ENCODE measurements at regions not wholly inside any gene's neighbourhood (a gene's known extent, or its start where the extent isn't known, plus 50 kb on each side); places are given as distances from the start of the nearest gene placed in this dataset.

- TF ChIP-seq SUZ12 (IDR thresholded peaks at IDR 0.05; ENCODE audit: extremely low read depth, insufficient read depth, insufficient read length), result no peak
- no peak for TF ChIP-seq ZNF274 (IDR thresholded peaks at IDR 0.05; ENCODE audit: low read depth, low read length)
- TF ChIP-seq YY1 (IDR thresholded peaks at IDR 0.05; ENCODE audit: insufficient read depth, insufficient read length), result no peak
Measured at GRCh38 chr14:61108496-61109141, 127.6 kb downstream of the SLC38A6 start.

All from NT2/D1 (cell line).